Renal pelvis (tissue), 1 donor: ENCODE measurements at regions not wholly inside any gene's neighbourhood (a gene's known extent, or its start where the extent isn't known, plus 50 kb on each side); places are given as distances from the start of the nearest gene placed in this dataset.

Source experiments
- DNase-seq: peaks from one replicate; pipeline ENCODE4 v3.0.0-alpha.2; 2013

GRCh38 chr4:56240554-56241174 lies 146.6 kb downstream of the AASDH start:
- peak; percentile 35 for DNase-seq

GRCh38 chr4:56238251-56238650 lies 149.0 kb downstream of the AASDH start:
- DNase-seq, result no peak

GRCh38 chr4:56235725-56236124 lies 151.6 kb downstream of the AASDH start:
- DNase-seq, result no peak

- DNase-seq, result no peak
Observed at GRCh38 chr4:56235011-56235410, 152.3 kb downstream of the AASDH start.

GRCh38 chr4:56234098-56234497 lies 153.2 kb downstream of the AASDH start:
- DNase-seq, result no peak

- no peak for DNase-seq
Observed at GRCh38 chr4:56231410-56231809, 155.9 kb downstream of the AASDH start.

- DNase-seq, result no peak
Observed at GRCh38 chr4:56229947-56230346, 157.3 kb downstream of the AASDH start.

GRCh38 chr4:56227301-56227835 lies 159.9 kb downstream of the AASDH start:
- DNase-seq, result no peak

- no peak for DNase-seq
Observed at GRCh38 chr4:56226579-56226978, 160.7 kb downstream of the AASDH start.

- no peak for DNase-seq
Observed at GRCh38 chr4:56224641-56225040, 162.7 kb downstream of the AASDH start.

- no peak for DNase-seq
Observed at GRCh38 chr4:56222514-56222913, 164.8 kb downstream of the AASDH start.

GRCh38 chr4:56220261-56220660 lies 167.0 kb downstream of the AASDH start:
- DNase-seq, result no peak

GRCh38 chr4:56219447-56219846 lies 167.8 kb downstream of the AASDH start:
- DNase-seq, result no peak

GRCh38 chr4:56218230-56218895 lies 168.9 kb downstream of the AASDH start:
- no peak for DNase-seq

GRCh38 chr4:56217343-56217890 lies 169.9 kb downstream of the AASDH start:
- DNase-seq, result no peak

- no peak for DNase-seq
Observed at GRCh38 chr4:56215901-56216300, 171.4 kb downstream of the AASDH start.

- no peak for DNase-seq
Observed at GRCh38 chr4:56215141-56215783, 172.0 kb downstream of the AASDH start.

- DNase-seq, result no peak
Observed at GRCh38 chr4:56213543-56213942, 173.7 kb downstream of the AASDH start.

GRCh38 chr4:56212774-56213173 lies 174.5 kb downstream of the AASDH start:
- no peak for DNase-seq

GRCh38 chr4:56211202-56211601 lies 176.1 kb downstream of the AASDH start:
- DNase-seq, result no peak

- no peak for DNase-seq
Observed at GRCh38 chr4:56210397-56210796, 176.9 kb downstream of the AASDH start.

- no peak for DNase-seq
Observed at GRCh38 chr4:56209767-56210166, 177.5 kb downstream of the AASDH start.

GRCh38 chr4:56208103-56208502 lies 179.2 kb downstream of the AASDH start:
- DNase-seq, result no peak
